ENCODE measurements at regions not wholly inside any gene's neighbourhood (a gene's known extent, or its start where the extent isn't known, plus 50 kb on each side); places are given as distances from the start of the nearest gene placed in this dataset.
"Not testable (repeated sequence)": the region's sequence is repeated elsewhere in the genome, so short reads cannot be mapped to it uniquely, and the experiment has no call there.

DNA sequence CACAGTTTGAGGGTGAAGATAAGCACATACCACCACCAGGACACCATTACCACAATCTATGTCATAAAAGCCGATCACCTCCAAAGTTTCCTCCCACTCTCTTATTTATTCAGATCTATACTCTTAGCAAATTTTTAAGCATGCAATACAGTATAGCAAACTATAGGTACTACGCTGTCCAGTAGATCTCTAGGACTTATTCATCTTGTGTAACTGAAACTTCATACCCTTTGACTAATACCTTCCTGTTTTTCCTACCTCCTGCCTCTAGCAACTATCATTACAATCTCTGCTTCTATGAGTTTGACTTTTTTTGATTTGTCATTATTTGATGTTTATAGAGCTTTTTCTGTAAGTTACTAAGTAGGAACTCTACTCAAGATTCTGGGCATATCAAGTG is 84.5 kb upstream of the MANSC4 start:
- no peak for DNase-seq (ENCODE audit: low read depth, low spot score)

DNA sequence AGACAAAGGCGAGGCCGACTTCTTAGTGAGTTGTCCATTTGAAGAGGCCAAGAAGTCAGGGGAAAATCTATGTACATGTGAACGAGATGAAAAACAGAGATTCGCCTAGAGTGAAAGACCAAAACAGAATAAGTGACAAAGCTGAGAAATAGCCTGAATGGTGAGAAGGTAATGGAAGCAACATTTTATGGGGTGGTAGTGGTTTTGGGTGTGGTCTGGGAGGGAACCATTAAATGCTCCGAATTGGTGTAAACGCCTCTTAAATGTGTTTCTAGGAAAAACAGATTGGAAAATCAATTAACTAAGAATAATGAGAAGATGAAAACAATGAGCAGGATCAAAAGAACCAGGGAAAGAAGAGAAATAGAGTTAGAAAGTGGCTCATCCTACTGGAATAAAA is 83.8 kb upstream of the MANSC4 start:
- DNase-seq (ENCODE audit: low read depth, low spot score), result no peak

DNA sequence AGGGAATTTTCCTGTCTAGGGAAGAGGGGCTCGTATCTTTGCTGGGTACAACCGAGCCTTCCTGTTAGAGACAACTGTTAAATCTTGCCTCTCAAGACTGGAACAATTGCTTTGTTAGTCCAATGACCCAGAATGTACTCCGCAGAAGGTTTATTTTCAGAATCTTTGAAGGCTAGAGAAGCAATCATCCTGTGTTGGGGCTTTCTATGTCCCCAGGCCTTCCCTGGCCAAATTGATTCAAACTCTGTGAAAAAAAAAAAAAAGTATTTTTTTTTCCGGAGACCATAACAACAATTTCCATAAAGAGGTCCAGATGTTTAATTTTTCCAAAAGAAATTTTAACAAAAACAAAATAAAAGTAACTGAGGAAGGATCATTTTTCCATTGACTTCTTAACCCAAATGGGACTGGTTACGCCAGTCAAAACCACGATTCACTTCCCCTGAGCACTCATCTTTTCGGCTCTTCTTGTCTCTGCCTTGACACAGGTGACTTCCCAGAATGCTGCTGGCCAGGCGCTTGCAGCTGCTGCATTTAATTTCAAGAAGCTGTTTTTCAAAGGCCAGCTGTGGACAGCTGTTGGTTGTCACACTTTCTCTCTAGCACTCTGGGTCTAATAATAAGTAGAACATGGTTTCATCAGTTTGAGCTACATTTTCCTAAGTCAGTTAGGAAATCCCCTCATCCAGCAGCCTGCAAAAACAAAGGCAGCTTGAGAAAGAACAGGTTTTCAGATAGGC is 81.6 kb upstream of the MANSC4 start:
- DNase-seq (ENCODE audit: low read depth, low spot score), result no peak

DNA sequence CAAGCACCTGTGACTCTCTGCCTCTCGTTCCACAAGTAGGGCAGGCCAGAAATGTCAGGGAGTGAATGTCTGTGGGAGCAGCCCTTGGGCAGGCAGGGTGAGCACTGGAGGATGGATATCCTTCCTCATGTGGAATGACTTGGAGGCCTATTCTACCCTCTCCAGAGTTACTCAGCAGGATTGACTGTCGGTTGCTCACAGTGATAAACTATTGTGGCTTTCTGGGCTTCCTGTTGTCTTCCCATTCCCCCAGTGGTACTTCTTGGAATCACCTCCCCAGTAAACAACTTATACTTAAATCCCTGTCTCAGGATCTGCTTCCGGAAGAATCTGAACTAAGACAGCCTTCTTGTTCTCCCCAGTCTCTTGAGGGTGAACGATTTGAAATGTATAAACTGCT is 79.6 kb upstream of the MANSC4 start:
- no peak for DNase-seq (ENCODE audit: low read depth, low spot score)

DNA sequence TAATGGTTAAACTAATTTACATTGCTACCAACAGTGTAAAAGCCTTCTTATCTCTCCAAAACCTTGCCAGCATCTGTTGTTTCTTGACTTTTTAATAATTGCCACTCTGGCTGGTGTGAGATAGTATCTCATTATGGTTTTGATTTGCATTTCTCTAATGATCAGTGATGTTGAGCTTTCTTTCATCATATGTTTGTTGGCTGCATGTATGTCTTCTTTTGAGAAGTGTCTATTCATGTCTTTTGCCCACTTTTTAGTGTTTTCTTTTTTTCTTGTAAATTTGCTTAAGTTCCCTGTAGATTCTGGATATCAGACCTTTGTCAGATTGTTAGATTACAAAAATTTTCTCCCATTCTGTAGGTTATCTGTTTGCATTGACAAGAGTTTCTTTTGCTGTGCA is 77.0 kb upstream of the MANSC4 start:
- DNase-seq (ENCODE audit: low read depth, low spot score), result not testable (repeated sequence)

DNA sequence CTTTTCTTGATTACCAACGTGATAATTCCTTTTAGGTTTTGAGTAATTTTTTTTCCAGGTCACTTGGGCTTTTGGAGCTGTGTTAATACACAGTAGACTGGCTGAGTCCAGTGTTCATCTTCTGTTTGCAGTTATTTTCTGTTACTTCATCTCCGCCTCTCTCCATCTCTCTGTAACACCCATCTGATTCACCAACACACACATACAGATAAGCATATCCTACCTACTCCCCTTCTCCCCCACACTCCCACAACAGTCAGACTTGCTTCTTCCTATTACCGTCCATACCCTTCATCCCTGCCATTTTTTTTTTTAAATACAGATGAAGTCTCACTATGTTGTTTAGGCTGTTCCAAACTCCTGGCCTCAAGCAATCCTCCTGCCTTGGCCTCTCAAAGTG is 72.7 kb upstream of the MANSC4 start:
- no peak for DNase-seq (ENCODE audit: low read depth, low spot score)

Data from iPS DF 19.7 (cell line).